CD4-positive, alpha-beta T cell treated with Interleukin-15 for 4 hours (primary cell): ENCODE measurements at regions not wholly inside any gene's neighbourhood (a gene's known extent, or its start where the extent isn't known, plus 50 kb on each side); places are given as distances from the start of the nearest gene placed in this dataset.

ENCODE experiments used
- DNase-seq: peaks from one replicate; pipeline ENCODE4 v3.0.0-alpha.2; 2020; ENCODE audit warnings: low spot score

DNA sequence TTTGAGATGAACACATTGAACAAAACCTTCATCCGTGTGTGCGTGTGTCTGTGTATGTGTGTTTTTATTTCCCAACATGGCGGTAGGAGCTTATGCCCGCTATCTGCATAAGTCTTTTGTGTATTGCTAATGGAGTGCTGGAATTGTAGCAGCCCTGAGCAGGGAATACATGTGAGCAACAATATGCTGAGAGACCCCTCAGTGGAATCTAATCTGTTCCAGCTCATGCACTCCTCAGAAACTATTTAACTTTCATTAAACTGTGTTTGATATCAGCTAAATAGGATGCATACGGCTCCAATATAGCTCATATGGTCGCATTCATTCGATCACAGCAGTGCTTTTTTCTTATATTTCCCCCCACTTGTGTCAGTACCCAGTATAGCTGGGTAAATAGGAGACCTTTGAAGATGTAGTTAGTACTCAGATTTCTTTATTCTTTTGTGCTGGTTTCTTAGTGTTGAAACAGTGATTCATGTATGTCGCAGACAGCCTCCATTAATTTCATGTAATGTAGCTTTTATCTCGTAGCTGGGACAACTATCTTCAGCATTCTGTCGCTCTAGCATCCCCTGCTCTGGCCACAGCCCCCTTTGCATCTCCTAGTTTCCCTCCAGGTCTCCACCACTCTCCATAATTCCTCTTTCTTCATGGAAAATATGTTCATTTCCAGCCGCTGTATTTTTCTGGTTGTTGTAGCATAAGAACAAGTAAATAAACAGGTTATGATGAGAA lies 891.2 kb downstream of the BCL11A start:
- no peak for DNase-seq

- no peak for DNase-seq
Measured at GRCh38 chr2:59660262-59660661, 893.2 kb downstream of the BCL11A start.

DNA sequence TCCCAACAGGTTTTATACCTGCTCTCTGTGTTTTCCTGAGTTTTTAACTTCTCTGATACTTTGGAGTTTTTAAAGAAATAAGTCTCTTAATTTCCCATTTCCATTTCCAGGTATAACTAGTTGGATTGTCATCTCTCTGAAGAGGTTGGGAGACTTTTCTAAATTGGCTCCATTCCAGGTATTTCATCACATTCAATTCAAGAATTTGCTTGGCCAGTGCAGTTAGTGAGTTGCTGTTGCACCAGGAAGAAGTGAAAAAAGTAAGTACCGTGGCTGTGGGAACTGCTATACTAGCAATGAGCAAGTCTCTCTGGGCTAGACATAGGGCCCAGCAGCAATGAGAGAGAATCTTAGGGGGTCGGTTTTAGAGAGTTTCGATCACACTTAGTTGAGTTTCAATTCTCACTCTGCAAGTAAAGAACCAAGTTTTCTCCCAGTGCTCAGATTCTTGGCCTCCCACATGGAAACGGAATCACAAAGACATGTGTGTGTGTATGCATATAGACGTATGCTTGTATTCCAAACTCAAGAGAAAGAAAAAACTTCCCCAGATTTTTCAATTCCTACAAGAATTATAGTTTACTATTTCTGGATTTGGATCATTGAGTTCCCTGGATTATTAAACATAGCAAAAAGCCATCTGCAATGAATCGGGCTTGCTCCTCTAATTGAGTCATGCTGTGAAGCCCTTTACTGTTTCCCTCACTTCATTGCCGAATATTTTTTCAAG lies 894.4 kb downstream of the BCL11A start:
- no peak for DNase-seq

GRCh38 chr2:59655809-59656208 lies 897.6 kb downstream of the BCL11A start:
- DNase-seq: no peak

DNA sequence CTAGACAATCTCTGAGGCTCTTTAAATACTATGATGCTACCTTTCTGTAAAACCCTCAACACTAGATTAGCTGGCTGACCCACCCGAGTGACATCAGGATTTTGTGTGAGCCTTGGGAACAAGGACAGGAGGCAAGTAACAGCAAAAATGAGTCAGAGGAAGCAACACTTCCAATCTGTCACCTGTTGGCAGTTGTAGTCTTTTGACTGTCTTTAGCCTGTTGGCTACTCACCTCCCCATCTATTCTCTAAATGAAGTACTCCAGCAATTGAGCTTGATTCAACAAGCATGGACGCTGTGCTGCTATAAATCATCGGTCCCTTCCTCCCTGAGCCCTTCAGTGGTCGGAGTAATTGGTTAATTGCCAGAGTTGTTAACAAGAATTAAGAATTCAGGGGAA lies 898.7 kb downstream of the BCL11A start:
- DNase-seq: no peak

GRCh38 chr2:59653164-59653563 lies 900.3 kb downstream of the BCL11A start:
- DNase-seq: no peak

DNA sequence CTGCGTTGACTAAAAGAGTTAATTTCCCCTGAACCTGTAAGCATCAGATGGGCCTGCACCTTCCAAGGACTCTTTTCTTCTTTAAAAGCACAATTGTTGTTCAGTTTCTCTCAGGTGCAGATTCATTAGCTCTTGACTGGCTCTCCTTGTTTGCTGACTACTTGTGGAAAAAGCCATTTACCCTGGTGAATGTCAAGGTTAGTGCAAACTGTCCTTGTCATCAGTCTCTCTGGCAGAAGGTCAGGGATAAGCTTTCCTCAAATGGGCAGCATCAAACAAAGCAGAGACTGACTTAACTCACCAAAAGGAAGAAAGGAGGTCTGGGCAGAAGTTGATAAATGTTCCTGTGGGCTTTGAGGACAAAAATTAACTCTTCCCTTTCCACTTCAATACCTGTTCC lies 922.7 kb downstream of the BCL11A start:
- DNase-seq: no peak

GRCh38 chr2:59627599-59627998 lies 925.9 kb downstream of the BCL11A start:
- no peak for DNase-seq

DNA sequence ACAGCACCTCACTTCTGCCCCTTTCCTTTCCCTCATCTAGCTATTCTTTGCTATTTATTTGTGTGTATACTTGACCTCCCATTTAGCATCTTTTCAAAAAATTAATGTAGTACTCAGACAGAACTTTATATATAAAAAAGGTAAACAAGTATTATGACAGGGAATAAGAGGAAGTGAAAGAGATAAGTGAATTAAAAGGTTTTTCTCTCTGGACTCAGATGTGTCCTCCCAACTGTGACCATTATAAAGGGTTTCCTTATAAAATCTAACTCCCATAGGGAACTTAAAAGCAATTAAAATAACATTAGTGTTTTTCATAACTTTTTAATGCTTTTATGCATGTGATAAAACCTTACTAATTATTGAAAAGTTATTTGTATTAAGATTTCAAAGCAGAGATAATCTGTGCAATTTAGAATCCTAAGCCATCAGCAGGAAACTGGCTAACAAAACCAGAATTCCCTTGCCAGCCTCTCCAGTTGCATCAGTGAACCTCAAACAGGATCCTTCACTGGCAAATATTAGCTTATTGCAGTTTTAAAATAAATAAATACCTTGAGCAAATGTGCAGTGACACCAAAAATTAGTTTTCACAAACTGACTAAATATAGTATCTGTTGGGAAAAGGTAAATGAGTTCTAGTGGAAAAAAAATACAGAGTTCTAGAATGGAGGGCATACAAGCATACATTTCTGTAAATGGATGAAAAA lies 930.7 kb downstream of the BCL11A start:
- no peak for DNase-seq

DNA sequence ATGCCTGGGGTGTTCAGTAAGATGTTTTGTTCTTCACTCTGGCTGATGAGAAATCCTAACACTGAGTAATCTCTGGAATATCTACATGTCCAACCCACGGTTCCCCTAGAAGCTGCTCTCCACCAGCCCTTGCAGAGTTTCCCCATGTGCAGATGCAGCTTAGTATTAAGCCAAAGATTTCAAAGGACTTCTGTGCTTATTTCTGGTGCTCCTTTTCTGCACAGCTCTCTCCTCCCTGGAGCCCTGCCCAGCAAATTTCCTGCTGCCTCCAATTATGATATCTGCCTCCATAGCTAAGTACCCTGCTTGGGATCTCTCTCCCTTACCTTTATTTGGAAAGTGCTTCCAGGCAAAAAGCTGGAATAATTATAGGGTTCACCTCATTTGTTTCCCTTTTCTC lies 949.3 kb downstream of the BCL11A start:
- DNase-seq: no peak

GRCh38 chr2:59594671-59595222 lies 958.7 kb downstream of the BCL11A start:
- DNase-seq: no peak

DNA sequence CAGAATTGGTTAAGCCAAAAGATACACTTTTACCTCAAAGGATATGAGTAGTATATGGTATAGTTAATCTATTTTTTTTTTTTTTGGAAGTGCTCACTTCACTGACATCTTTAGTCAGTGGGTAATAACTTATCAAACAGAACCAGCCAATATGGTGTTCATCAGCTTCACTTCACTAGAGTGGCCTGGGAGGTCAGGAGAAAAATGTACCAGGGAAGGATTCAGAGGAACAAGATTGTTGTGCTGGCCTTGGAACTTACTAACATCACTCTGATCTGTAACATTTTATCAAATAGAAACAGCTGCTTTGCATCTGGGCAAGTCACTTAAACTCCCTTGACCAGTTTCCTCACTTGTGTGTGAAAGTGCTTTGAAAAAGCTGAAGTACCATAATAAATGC lies 962.7 kb downstream of the BCL11A start:
- DNase-seq: no peak

DNA sequence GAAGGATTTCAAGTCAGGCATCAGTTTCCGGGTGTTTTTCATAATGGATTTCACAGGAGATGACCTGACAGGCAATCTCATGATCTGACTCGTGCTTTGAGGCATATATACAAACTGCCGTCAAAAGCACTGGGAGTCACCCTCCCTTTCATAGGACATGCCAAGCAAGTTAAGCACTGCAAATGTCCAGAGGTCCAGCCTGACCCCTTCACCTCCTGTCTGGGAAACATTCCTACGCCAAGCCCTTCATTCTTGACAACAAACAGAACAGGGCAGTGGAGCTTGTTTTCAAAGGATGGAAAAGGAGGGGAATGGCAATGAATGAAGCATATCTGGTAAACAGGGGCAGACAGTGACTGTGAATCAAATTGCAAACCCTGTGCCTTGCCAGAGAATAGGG lies 963.6 kb downstream of the BCL11A start:
- DNase-seq: no peak

DNA sequence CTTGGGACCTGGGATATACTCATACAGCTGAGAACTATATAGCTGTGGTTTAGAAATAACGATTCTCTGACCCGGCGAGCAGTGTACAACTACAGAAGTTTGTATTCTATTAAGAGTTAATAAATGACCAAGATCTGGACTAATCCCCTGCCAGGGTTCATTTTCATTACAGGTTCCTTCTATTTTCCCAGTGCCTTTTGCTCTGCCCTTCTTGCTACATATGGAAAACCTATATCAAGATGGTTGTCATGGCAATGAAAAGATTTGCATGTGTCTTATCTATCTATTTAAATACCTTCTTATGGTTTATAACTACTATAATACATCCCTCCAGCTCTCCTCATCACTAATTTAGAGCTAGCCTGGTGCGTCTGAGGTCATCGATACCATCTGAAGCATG lies 965.2 kb downstream of the BCL11A start:
- no peak for DNase-seq

DNA sequence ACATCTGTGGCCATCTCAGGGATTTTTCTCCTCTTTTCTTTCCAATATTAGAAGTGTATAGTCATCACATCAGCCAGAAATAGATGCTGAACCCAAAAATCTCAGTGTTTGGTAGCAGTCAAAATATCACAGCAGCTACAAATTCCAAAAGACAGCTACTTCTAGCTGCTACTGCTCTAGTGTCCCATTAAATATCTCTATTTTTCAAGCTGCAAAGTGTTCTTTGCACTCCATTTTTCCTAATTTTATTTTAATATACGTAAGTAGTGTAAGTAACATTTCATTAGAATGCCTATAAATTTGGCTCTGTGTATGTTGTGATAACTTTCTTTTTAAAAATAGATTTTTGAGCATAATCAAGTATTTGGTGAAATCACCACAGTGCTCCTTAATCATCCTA lies 967.3 kb downstream of the BCL11A start:
- no peak for DNase-seq

- DNase-seq: no peak
Measured at GRCh38 chr2:59585655-59586054, 967.8 kb downstream of the BCL11A start.

- DNase-seq: no peak
Measured at GRCh38 chr2:59584958-59585357, 968.5 kb downstream of the BCL11A start.

- no peak for DNase-seq
Measured at GRCh38 chr2:59583173-59583765, 970.2 kb downstream of the BCL11A start.

DNA sequence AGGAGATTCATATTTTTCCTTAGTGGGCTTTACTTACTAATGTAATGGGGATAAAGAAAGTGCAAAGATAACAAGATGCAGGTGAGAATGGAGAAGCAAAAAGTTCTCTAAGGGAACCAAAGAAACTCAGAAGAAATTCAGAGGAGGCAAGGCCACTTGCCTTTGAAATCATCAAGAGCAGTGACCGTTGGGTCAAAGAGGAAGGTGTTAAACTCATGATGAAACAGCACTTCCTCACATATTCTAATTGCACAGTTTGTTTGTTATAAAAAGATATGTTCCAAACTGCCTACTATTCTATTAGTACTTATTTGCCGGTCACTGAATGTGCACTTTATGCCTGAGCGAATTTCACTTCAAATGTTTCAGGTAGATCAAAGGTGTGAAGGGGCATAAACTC lies 975.1 kb downstream of the BCL11A start:
- no peak for DNase-seq

GRCh38 chr2:59575191-59575590 lies 978.3 kb downstream of the BCL11A start:
- DNase-seq: no peak

DNA sequence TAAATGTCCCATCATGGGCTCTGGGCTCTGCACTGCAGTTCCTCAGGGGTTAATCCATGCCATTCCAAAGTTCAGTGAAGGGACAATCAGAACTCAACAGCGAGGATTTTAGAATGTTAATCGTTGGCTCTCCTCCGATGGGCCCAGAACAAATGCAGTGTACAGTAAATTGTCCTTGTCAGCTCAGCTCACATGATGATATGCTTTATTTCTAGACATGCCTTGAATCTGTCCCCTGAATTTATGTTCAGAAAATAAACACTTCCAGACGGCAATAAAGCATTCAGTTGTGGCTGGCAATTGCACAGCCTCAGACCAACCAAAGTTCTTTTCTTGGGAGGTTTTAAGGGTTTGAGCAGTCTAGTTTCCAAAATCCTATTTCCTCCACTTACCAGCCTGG lies 981.2 kb downstream of the BCL11A start:
- DNase-seq: no peak

GRCh38 chr2:59570818-59571217 lies 982.6 kb downstream of the BCL11A start:
- DNase-seq: no peak
